Neural cell (in vitro differentiated cells): ENCODE measurements at regions not wholly inside any gene's neighbourhood (a gene's known extent, or its start where the extent isn't known, plus 50 kb on each side); places are given as distances from the start of the nearest gene placed in this dataset.

Source experiments
- H2AFZ ChIP-seq: fragments of 200-600, 300-800 bp; sonication (generic), shearing (Covaris generic); 2 replicates; pipeline ENCODE4 v1.6.0; 2014; ENCODE audit warnings: low read depth, mild to moderate bottlenecking, antibody characterized with exemption, low read length, moderate library complexity
- H3F3A ChIP-seq: fragments of 200-600 bp; shearing (Covaris generic); 2 replicates; pipeline ENCODE4 v1.6.1; 2016; ENCODE audit warnings: mild to moderate bottlenecking, moderate library complexity, mixed read lengths, antibody characterized with exemption, low read length; ENCODE audit not compliant: insufficient read depth, poor library complexity, severe bottlenecking
- H3K27ac ChIP-seq: fragments of 200-600, 300-800 bp; sonication (generic), shearing (Covaris generic); 2 replicates; pipeline ENCODE4 v1.5.1; 2014; ENCODE audit warnings: mild to moderate bottlenecking, low read length, moderate library complexity
- H3K27me3 ChIP-seq: fragments of 300-800, 200-600 bp; sonication (generic), shearing (Covaris generic); 2 replicates; pipeline ENCODE4 v1.6.0; 2014; ENCODE audit warnings: mild to moderate bottlenecking, low read depth, low read length, moderate library complexity; ENCODE audit not compliant: insufficient read depth
- H3K36me3 ChIP-seq: fragments of 300-800, 200-600 bp; sonication (generic), shearing (Covaris generic); 2 replicates; pipeline ENCODE4 v1.5.1; 2014; ENCODE audit warnings: mild to moderate bottlenecking, antibody characterized with exemption, low read length, moderate library complexity; ENCODE audit not compliant: insufficient read depth
- H3K4me2 ChIP-seq: fragments of 300-800, 200-600 bp; sonication (generic), shearing (Covaris generic); 2 replicates; pipeline ENCODE4 v1.6.0; 2014; ENCODE audit warnings: mild to moderate bottlenecking, low read length
- H3K4me3 ChIP-seq: fragments of 300-800, 200-600 bp; sonication (generic), shearing (Covaris generic); 2 replicates; pipeline ENCODE4 v1.5.1; 2014; ENCODE audit warnings: mild to moderate bottlenecking, low read length, moderate library complexity
- H3K79me2 ChIP-seq: fragments of 200-600 bp; shearing (Covaris generic); replicated peaks from 2 replicates; pipeline ENCODE4 v1.6.0; 2014; ENCODE audit warnings: mild to moderate bottlenecking, low read length, moderate library complexity; ENCODE audit not compliant: insufficient read depth
- H3K9ac ChIP-seq: fragments of 300-800, 200-600 bp; sonication (generic), shearing (Covaris generic); 2 replicates; pipeline ENCODE4 v1.6.1; 2016; ENCODE audit warnings: mild to moderate bottlenecking, low read length, mixed read lengths
- H3K9me2 ChIP-seq: fragments of 200-600 bp; shearing (Covaris generic); 2 replicates; pipeline ENCODE4 v1.6.1; 2016; ENCODE audit warnings: mild to moderate bottlenecking, low read length, mixed read lengths; ENCODE audit not compliant: insufficient read depth
- H3K9me3 ChIP-seq: fragments of 200-600, 300-800 bp; sonication (generic), shearing (Covaris generic); 2 replicates; pipeline ENCODE4 v1.6.1; 2016; ENCODE audit warnings: mild to moderate bottlenecking, mixed run types, low read length, moderate library complexity, mixed read lengths
- H4K20me1 ChIP-seq: fragments of 200-600 bp; shearing (Covaris generic); 2 replicates; pipeline ENCODE4 v1.6.1; 2016; ENCODE audit warnings: mild to moderate bottlenecking, mixed run types; ENCODE audit not compliant: insufficient read depth
- CTCF ChIP-seq: fragments of 450-650 bp; IDR thresholded peaks from 2 replicates; pipeline ENCODE4 v1.5.1; 2014; ENCODE audit warnings: antibody characterized with exemption, mild to moderate bottlenecking, moderate library complexity; ENCODE audit not compliant: poor library complexity, severe bottlenecking
- EP300 ChIP-seq: fragments of 450-650 bp; conservative IDR thresholded peaks from 2 replicates; pipeline ENCODE4 v1.6.1; 2014; ENCODE audit warnings: antibody characterized with exemption, mild to moderate bottlenecking, moderate library complexity; ENCODE audit not compliant: poor library complexity, severe bottlenecking
- EZH2 ChIP-seq: fragments of 200-600, 300-800 bp; shearing (Covaris generic), sonication (generic); IDR thresholded peaks from 2 replicates; pipeline ENCODE4 v1.6.1; 2014; ENCODE audit warnings: antibody characterized with exemption, low read length, borderline replicate concordance, mild to moderate bottlenecking; ENCODE audit not compliant: insufficient read depth, poor library complexity, severe bottlenecking
- MXI1 ChIP-seq: fragments of 450-650 bp; conservative IDR thresholded peaks from 2 replicates; pipeline ENCODE4 v1.6.1; 2014; ENCODE audit warnings: antibody characterized with exemption, mild to moderate bottlenecking; ENCODE audit not compliant: poor library complexity, severe bottlenecking
- POLR2AphosphoS5 ChIP-seq: IDR thresholded peaks from 2 replicates; pipeline ENCODE4 v1.6.1; 2012
- RAD21 ChIP-seq: fragments of 450-650 bp; conservative IDR thresholded peaks from 2 replicates; pipeline ENCODE4 v1.6.1; 2014; ENCODE audit warnings: antibody characterized with exemption, mild to moderate bottlenecking, moderate library complexity
- REST ChIP-seq: IDR thresholded peaks from 2 replicates; pipeline ENCODE4 v1.6.1; 2012; ENCODE audit warnings: borderline replicate concordance
- SMC3 ChIP-seq: fragments of 450-650 bp; conservative IDR thresholded peaks from 2 replicates; pipeline ENCODE4 v1.6.1; 2014; ENCODE audit warnings: antibody characterized with exemption, mild to moderate bottlenecking, moderate library complexity; ENCODE audit not compliant: poor library complexity
- TAF1 ChIP-seq: IDR thresholded peaks from 2 replicates; pipeline ENCODE4 v1.6.1; 2012; ENCODE audit warnings: low read depth

GRCh38 chr5:20660588-20660987 lies 672.6 kb upstream of the CDH18 start:
- Histone ChIP-seq H2AFZ (no peak overlapping the region), H3K9me2 (no peaks in the 10 kb centered on the region), H3F3A (no peaks in the 10 kb centered on the region), H3K9ac (no peak overlapping the region), H3K36me3 (no peaks in the 10 kb centered on the region), H3K27me3 (no peaks in the 10 kb centered on the region), H3K4me3 (no peak overlapping the region), H3K79me2 (no peaks in the 10 kb centered on the region), H4K20me1 (no peaks in the 10 kb centered on the region), H3K9me3 (no peaks in the 10 kb centered on the region), H3K27ac (no peak overlapping the region), H3K4me2 (no peak overlapping the region)
- TF ChIP-seq MXI1 = no peak
- TF ChIP-seq TAF1 = no peak
- no peak for TF ChIP-seq REST
- no peak for TF ChIP-seq POLR2AphosphoS5
- TF ChIP-seq RAD21 = no peak
- no peak for TF ChIP-seq EZH2
- TF ChIP-seq CTCF = no peak
- TF ChIP-seq EP300 = no peak
- TF ChIP-seq SMC3 = no peak

- Histone ChIP-seq H3K27me3 (no peaks in the 10 kb centered on the region), H4K20me1 (no peaks in the 10 kb centered on the region), H2AFZ (no peak overlapping the region), H3K79me2 (no peaks in the 10 kb centered on the region), H3F3A (no peaks in the 10 kb centered on the region), H3K4me2 (no peak overlapping the region), H3K9me2 (no peaks in the 10 kb centered on the region), H3K27ac (no peak overlapping the region), H3K36me3 (no peaks in the 10 kb centered on the region), H3K4me3 (no peak overlapping the region), H3K9ac (no peak overlapping the region), H3K9me3 (no peaks in the 10 kb centered on the region)
- TF ChIP-seq TAF1 = no peak
- no peak for TF ChIP-seq RAD21
- no peak for TF ChIP-seq REST
- no peak for TF ChIP-seq MXI1
- TF ChIP-seq EZH2 = no peak
- TF ChIP-seq EP300 = no peak
- TF ChIP-seq POLR2AphosphoS5 = no peak
- TF ChIP-seq SMC3 = no peak
- no peak for TF ChIP-seq CTCF
Observed at GRCh38 chr5:20656262-20656661, 668.3 kb upstream of the CDH18 start.
